OCI-LY7 (cell line): ENCODE measurements at regions not wholly inside any gene's neighbourhood (a gene's known extent, or its start where the extent isn't known, plus 50 kb on each side); places are given as distances from the start of the nearest gene placed in this dataset.

Experiments used
- BruUV-seq: library from RNA; stranded (reverse); fragments of 400-500 nt; replicated peaks from 2 replicates; lab custom pipeline; 2021; lab: Mats Ljungman, UMichigan
- CTCF ChIA-PET: fragments of 300-600 bp; sonication (Branson Sonifier 250); formaldehyde crosslinking; loops from one replicate; lab custom pipeline; 2022; ENCODE audit warnings: antibody characterized with exemption; ENCODE audit not compliant: unreplicated experiment; lab: Charles Lee
- POLR2A ChIA-PET: fragments of 300-600 bp; sonication (Branson Sonifier 250); formaldehyde crosslinking; loops from one replicate; lab custom pipeline; 2022; ENCODE audit warnings: antibody characterized with exemption; lab: Charles Lee
- DNase-seq: peaks from one replicate; pipeline ENCODE4 v3.0.0-alpha.2; 2015; ENCODE audit warnings: low spot score
- H2AFZ ChIP-seq: fragments of 200-600 bp; sonication (generic), shearing (Covaris generic); 2 replicates; pipeline ENCODE4 v1.6.1; 2014; ENCODE audit warnings: mild to moderate bottlenecking, antibody characterized with exemption, low read length, moderate library complexity
- H3K27ac ChIP-seq: fragments of 200-600 bp; sonication (generic); 2 replicates; pipeline ENCODE4 v1.5.1; 2014; ENCODE audit warnings: mixed run types, low read depth, mild to moderate bottlenecking, moderate library complexity, low read length, inconsistent platforms; ENCODE audit not compliant: poor library complexity, severe bottlenecking
- H3K36me3 ChIP-seq: fragments of 200-600 bp; sonication (generic); 2 replicates; pipeline ENCODE4 v1.6.1; 2014; ENCODE audit warnings: mild to moderate bottlenecking, antibody characterized with exemption, low read length, moderate library complexity, mixed read lengths; ENCODE audit not compliant: insufficient read depth
- H3K4me1 ChIP-seq: fragments of 200-600 bp; sonication (generic); 2 replicates; pipeline ENCODE4 v1.5.1; 2014; ENCODE audit warnings: mild to moderate bottlenecking, low read length; ENCODE audit not compliant: insufficient read depth, poor library complexity, severe bottlenecking
- H3K4me2 ChIP-seq: fragments of 200-600 bp; sonication (generic); 2 replicates; pipeline ENCODE4 v1.6.1; 2014; ENCODE audit warnings: mild to moderate bottlenecking, low read length
- H3K4me3 ChIP-seq: fragments of 200-600 bp; sonication (generic); 2 replicates; pipeline ENCODE4 v1.5.1; 2014; ENCODE audit warnings: mild to moderate bottlenecking, low read depth, low read length; ENCODE audit not compliant: poor library complexity, severe bottlenecking
- H3K79me2 ChIP-seq: fragments of 200-600 bp; sonication (generic); 2 replicates; pipeline ENCODE4 v1.6.1; 2016; ENCODE audit warnings: low read depth, mild to moderate bottlenecking, low read length, moderate library complexity, mixed read lengths; ENCODE audit not compliant: insufficient read depth
- H3K9me2 ChIP-seq: fragments of 200-600 bp; sonication (generic); 2 replicates; pipeline ENCODE4 v1.6.1; 2016; ENCODE audit warnings: mild to moderate bottlenecking, low read length, mixed read lengths; ENCODE audit not compliant: insufficient read depth
- H3K9me3 ChIP-seq: fragments of 200-600 bp; sonication (generic); 2 replicates; pipeline ENCODE4 v1.6.1; 2014; ENCODE audit warnings: mild to moderate bottlenecking, mixed run types, low read length, mixed read lengths
- H4K20me1 ChIP-seq: fragments of 200-600 bp; sonication (generic); 2 replicates; pipeline ENCODE4 v1.6.1; 2014; ENCODE audit warnings: mild to moderate bottlenecking, antibody characterized with exemption, low read length, moderate library complexity, mixed read lengths; ENCODE audit not compliant: insufficient read depth
- EZH2phosphoT487 ChIP-seq: fragments of 200-600 bp; sonication (generic); IDR thresholded peaks from 2 replicates; pipeline ENCODE4 v1.6.1; 2018; ENCODE audit warnings: low read depth, borderline replicate concordance, mild to moderate bottlenecking, mixed run types, antibody characterized with exemption, low read length, moderate library complexity, mixed read lengths
- intact Hi-C: fragments of 100-400 bp; cut with micrococcal nuclease; formaldehyde crosslinking; loops from one replicate; pipeline ENCODE4 v1.10.0; 2022; ENCODE audit not compliant: unreplicated experiment
- TF ChIP-seq, protein P1 (sequence below): fragments of 200-600 bp; sonication (generic); conservative IDR thresholded peaks from 2 replicates; pipeline ENCODE4 v1.5.1; 2014; ENCODE audit warnings: mild to moderate bottlenecking, antibody characterized with exemption, low read length, moderate library complexity, mixed read lengths

DNA sequence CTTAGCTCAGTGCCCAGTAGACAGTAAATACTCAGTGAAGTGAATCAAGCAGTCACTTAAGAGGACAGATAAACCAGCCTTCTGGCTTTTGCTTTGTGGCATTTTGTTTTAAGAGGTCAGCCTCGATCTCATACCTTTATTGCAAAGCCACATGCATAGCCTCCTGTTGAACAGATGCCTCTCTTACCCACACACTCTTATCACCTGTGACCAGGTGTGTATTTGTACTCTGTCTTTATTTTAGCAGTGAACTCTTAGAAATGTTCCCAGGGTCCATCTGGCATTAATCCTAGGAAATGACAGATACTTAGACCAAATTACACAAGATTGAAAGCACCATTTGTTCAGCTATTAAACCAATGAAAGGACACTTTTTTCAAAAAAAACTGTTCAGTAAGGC is 1426.5 kb downstream of the CDH11 start:
- no peak overlapping the region for H2AFZ ChIP-seq
- no peaks in the 10 kb centered on the region for H3K79me2 ChIP-seq
- ChIA-PET CTCF (no interaction called here), POLR2A (no interaction called here)
- H3K27ac ChIP-seq: no peak overlapping the region
- no peaks in the 10 kb centered on the region for H4K20me1 ChIP-seq
- no peaks in the 10 kb centered on the region for H3K9me3 ChIP-seq
- no peaks in the 10 kb centered on the region for H3K9me2 ChIP-seq
- DNase-seq: no peak
- TF ChIP-seq, protein P1, sequence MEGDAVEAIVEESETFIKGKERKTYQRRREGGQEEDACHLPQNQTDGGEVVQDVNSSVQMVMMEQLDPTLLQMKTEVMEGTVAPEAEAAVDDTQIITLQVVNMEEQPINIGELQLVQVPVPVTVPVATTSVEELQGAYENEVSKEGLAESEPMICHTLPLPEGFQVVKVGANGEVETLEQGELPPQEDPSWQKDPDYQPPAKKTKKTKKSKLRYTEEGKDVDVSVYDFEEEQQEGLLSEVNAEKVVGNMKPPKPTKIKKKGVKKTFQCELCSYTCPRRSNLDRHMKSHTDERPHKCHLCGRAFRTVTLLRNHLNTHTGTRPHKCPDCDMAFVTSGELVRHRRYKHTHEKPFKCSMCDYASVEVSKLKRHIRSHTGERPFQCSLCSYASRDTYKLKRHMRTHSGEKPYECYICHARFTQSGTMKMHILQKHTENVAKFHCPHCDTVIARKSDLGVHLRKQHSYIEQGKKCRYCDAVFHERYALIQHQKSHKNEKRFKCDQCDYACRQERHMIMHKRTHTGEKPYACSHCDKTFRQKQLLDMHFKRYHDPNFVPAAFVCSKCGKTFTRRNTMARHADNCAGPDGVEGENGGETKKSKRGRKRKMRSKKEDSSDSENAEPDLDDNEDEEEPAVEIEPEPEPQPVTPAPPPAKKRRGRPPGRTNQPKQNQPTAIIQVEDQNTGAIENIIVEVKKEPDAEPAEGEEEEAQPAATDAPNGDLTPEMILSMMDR: no peak
- no peak for TF ChIP-seq EZH2phosphoT487
- intact Hi-C loops: no loop called here
- BruUV-seq: no TSS peak
- H3K4me1 ChIP-seq: no peaks in the 10 kb centered on the region
- H3K36me3 ChIP-seq: no peaks in the 10 kb centered on the region
- H3K4me3 ChIP-seq: no peak overlapping the region
- no peak overlapping the region for H3K4me2 ChIP-seq

- CTCF ChIA-PET: no interaction called here
- H4K20me1 ChIP-seq: no peaks in the 10 kb centered on the region
- H3K36me3 ChIP-seq: no peaks in the 10 kb centered on the region
- no peak overlapping the region for H3K4me3 ChIP-seq
- intact Hi-C loops: no loop called here
- no peaks in the 10 kb centered on the region for H3K9me2 ChIP-seq
- H2AFZ ChIP-seq: no peak overlapping the region
- POLR2A ChIA-PET: interaction anchor here (0.5 kb wide), 1 partner anchor 9 kb away, joined by 3 read pairs; no protein-coding TSS in a partner anchor
- TF ChIP-seq, protein P1: no peak
- H3K4me2 ChIP-seq: no peak overlapping the region
- DNase-seq: no peak
- H3K79me2 ChIP-seq: no peaks in the 10 kb centered on the region
- BruUV-seq: no TSS peak
- H3K27ac ChIP-seq: no peak overlapping the region
- H3K4me1 ChIP-seq: no peaks in the 10 kb centered on the region
- H3K9me3 ChIP-seq: no peaks in the 10 kb centered on the region
Observed at GRCh38 chr16:63690961-63691360, 1430.9 kb downstream of the CDH11 start.

DNA sequence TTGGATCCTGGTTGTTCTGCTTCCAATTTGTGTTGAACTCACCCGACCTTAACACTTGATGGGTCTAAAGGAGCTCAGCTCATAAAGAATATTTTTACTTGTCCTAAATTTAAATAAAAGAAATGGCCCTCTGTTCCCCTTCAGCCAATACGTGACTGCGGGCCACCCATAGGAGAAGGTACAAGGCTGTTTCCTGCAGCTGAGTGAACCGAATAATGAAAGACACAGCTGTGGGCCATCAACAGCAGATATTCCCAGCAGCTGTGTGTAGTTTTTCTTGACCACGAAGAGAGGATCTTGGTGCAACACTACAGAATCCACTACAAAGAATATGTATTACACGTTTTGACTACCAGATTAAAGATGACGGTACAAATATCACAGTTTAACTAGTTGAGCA is 1431.6 kb downstream of the CDH11 start:
- BruUV-seq: no TSS peak

More for the DNA sequence above, 1431.6 kb downstream of the CDH11 start:
- H3K9me2 ChIP-seq: no peaks in the 10 kb centered on the region
- H3K4me1 ChIP-seq: no peaks in the 10 kb centered on the region
- H3K4me2 ChIP-seq: no peak overlapping the region
- TF ChIP-seq EZH2phosphoT487: no peak
- TF ChIP-seq, protein P1: no peak
- no peaks in the 10 kb centered on the region for H4K20me1 ChIP-seq
- H3K4me3 ChIP-seq: no peak overlapping the region
- H3K79me2 ChIP-seq: no peaks in the 10 kb centered on the region
- ChIA-PET CTCF (no interaction called here), POLR2A (no interaction called here)
- intact Hi-C loops: no loop called here
- H3K9me3 ChIP-seq: no peaks in the 10 kb centered on the region
- DNase-seq: no peak
- no peak overlapping the region for H2AFZ ChIP-seq
- H3K36me3 ChIP-seq: no peaks in the 10 kb centered on the region
- no peak overlapping the region for H3K27ac ChIP-seq
